GM12891 (cell line): ENCODE measurements at regions not wholly inside any gene's neighbourhood (a gene's known extent, or its start where the extent isn't known, plus 50 kb on each side); places are given as distances from the start of the nearest gene placed in this dataset.

ENCODE experiments used
- DNase-seq: peaks from one replicate; pipeline ENCODE4 v3.0.0; 2011; ENCODE audit warnings: low spot score; ENCODE audit not compliant: insufficient read length
- FAIRE-seq: peaks from 2 replicates; lab custom pipeline; 2011; peaks lifted over from hg19 to GRCh38; lab: Jason Lieb, UNC
- PAX5 ChIP-seq: IDR thresholded peaks from 2 replicates; pipeline ENCODE4 v1.6.1; 2011; ENCODE audit warnings: low read length, moderate library complexity, mild to moderate bottlenecking; ENCODE audit not compliant: insufficient read depth, severe bottlenecking
- POLR2A ChIP-seq: IDR thresholded peaks from 2 replicates; pipeline ENCODE4 v1.6.1; 2011; ENCODE audit warnings: low read depth, low read length, control low read depth
- POLR2AphosphoS5 ChIP-seq: IDR thresholded peaks from 2 replicates; pipeline ENCODE4 v1.6.1; 2011; ENCODE audit warnings: low read depth, low read length, control low read depth
- POU2F2 ChIP-seq: IDR thresholded peaks from 2 replicates; pipeline ENCODE4 v1.6.1; 2011; ENCODE audit warnings: low read depth, mild to moderate bottlenecking, control low read depth, low read length, moderate library complexity
- SPI1 ChIP-seq: IDR thresholded peaks from 2 replicates; pipeline ENCODE4 v1.6.1; 2011; ENCODE audit warnings: low read depth, low read length, control low read depth
- TAF1 ChIP-seq: IDR thresholded peaks from 2 replicates; pipeline ENCODE4 v1.6.1; 2011; ENCODE audit warnings: low read depth, low read length, control low read depth

GRCh38 chr10:105718207-105718995 lies 1077.3 kb downstream of the SORCS3 start:
- no peak for DNase-seq
- no peak for FAIRE-seq
- TF ChIP-seq POLR2A (no peak), POU2F2 (no peak), SPI1 (peak; percentile 71), PAX5 (no peak)

GRCh38 chr10:105714728-105715127 lies 1073.6 kb downstream of the SORCS3 start:
- FAIRE-seq, result no peak

GRCh38 chr10:105707603-105708002 lies 1066.5 kb downstream of the SORCS3 start:
- no peak for DNase-seq
- no peak for FAIRE-seq
- no peak for TF ChIP-seq POLR2A
- TF ChIP-seq PAX5, result no peak
- TF ChIP-seq TAF1, result no peak
- no peak for TF ChIP-seq SPI1
- TF ChIP-seq POU2F2, result no peak
- no peak for TF ChIP-seq POLR2AphosphoS5

More at GRCh38 chr10:105714728-105715127, 1073.6 kb downstream of the SORCS3 start:
- no peak for DNase-seq
- no peak for TF ChIP-seq POLR2A
- TF ChIP-seq SPI1, result no peak
- no peak for TF ChIP-seq PAX5
- no peak for TF ChIP-seq POLR2AphosphoS5
- TF ChIP-seq TAF1, result no peak
- no peak for TF ChIP-seq POU2F2

DNA sequence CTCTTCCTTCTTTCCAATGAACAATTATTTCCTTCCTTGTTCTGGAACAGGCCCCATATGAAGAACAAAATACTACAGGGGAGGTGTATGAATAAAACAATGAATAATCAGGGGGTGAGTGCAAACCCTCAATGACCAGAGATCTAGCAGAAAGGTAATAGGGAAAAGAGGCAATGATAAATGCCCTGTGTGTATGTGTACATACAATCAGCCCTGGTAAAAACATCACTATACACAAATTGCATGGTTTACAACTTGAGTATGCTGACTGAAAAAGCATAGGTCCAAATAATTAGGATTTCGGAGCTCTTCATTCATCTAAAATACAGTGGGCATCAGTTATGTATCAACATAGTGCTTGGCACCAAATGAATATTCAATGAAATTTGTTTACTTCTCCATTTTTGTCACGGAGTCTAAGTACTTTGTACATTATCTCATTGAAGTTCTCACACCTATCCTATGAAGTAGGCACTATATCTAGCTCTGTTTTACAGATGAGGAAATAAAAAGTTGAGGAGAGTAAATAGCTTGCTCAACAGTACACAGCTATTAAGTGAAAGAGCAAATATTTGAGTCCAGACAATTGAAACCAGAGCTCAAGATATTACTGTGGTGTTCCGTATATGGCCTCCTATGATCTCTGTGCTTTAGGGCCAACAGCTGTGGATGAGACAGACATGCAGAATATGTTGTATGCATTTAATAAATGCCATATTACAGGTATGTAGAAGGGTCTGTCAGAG lies 1065.4 kb downstream of the SORCS3 start:
- no peak for TF ChIP-seq TAF1
- DNase-seq, result no peak
- no peak for FAIRE-seq

DNA sequence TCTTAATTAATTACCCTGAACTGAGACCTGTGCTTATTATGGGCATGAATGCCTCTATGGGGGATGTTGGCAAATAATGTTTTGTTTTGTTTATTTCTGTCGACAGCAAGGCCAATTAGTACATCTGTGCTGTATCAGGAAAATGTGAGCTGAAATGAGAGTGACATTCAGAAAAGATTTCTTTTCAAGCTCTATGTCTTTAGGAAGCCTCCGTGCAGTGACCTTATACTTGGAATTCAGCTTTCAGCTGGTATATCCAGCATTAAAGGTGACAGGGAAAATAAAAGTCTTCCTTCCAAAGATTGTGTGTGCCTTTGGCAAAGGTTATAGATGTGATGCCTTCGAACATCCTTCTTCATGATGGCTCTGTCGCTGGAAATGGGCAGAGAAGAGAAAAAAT lies 1061.1 kb downstream of the SORCS3 start:
- FAIRE-seq (no peak), DNase-seq (no peak)
- TF ChIP-seq SPI1, result no peak
- TF ChIP-seq POLR2AphosphoS5, result no peak

DNA sequence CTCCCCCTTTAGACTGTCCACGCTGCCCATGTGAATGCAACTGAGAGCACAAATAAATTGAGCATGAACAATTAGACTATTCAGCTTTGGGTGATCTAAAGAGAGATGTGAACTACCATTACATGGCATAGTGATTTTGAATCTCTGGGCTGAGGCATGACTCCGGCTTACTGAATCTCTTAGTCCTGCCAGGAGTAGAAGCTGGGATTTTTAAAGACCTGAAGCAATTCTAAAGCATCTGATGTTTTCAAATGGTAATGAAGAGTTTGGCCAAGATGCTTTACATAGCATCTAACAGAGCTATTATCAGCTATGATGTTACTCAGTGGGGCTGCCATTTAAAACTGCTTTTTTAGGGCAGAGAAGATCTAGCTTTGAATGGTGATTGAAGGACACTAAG lies 1059.1 kb downstream of the SORCS3 start:
- DNase-seq, result no peak
- no peak for FAIRE-seq

DNA sequence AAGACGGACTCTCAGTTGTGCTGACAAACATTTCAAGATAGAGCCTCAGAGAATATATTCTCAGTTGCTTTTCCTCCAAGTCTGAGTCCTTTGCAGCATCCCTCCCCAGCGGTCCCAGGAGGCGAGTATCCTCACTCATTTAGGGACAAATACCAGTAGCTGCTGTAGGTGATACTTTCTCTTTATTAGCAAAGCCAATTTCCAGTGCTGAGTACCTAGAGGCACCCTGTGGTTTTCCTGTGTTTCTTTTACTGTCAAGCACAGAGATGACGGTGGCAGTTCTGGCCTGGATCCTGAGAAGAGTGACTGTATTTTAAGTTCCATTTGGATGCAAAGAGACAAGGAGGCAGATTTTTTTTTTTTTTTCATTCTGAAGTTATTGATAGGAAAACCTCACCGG lies 1058.4 kb downstream of the SORCS3 start:
- DNase-seq, result no peak
- TF ChIP-seq POLR2AphosphoS5 (no peak), POU2F2 (no peak), TAF1 (no peak), SPI1 (no peak)
- FAIRE-seq, result no peak

More for the DNA sequence above, 1059.1 kb downstream of the SORCS3 start:
- TF ChIP-seq PAX5 (no peak), POLR2AphosphoS5 (no peak), TAF1 (no peak), POU2F2 (no peak), POLR2A (no peak)

DNA sequence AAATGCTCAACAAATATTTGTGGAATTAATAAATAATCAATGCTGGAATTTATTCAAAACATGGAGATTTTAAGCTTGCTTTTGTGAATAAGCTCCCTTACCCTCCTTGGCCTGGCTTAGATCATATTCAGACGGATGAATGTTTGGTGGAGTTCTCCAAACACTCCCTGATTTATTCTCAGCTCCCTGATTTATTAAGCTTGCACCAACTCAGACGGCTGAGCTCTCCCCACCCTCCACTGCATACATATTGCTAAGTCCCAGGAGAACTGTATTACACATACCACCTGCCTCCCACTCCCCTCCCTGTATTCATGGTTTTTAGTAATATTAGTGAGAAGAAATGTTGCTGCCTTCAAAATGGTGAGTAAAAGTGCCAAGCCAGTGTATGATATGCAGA lies 1057.5 kb downstream of the SORCS3 start:
- no peak for DNase-seq
- FAIRE-seq, result no peak
- TF ChIP-seq TAF1, result no peak
- TF ChIP-seq PAX5, result no peak
- no peak for TF ChIP-seq POLR2AphosphoS5
- TF ChIP-seq SPI1, result no peak
- TF ChIP-seq POLR2A, result no peak
- no peak for TF ChIP-seq POU2F2

- no peak for FAIRE-seq
- DNase-seq, result no peak
- TF ChIP-seq SPI1, result no peak
- no peak for TF ChIP-seq POLR2A
- TF ChIP-seq PAX5, result no peak
- no peak for TF ChIP-seq POLR2AphosphoS5
- TF ChIP-seq TAF1, result no peak
- TF ChIP-seq POU2F2, result no peak
These were observed 1056.2 kb downstream of the SORCS3 start for GRCh38 chr10:105697290-105697780.

DNA sequence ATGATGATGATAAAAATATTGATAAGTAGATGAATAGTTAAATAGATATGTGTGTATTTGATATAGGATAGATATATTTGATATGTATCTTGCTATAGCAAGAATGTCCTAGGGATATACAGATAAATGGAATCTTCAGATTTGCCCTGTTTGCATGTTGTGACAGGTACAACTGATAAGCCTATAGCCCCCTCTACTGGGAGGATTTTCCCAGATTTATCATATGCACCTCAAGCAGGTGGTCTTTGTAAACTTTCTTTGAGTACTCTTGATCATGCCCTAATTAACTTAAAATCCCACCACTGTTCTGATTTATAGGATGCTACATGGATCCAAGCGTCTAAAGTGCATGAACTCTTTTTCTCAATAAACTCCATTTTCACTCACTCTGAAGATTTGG lies 1050.7 kb downstream of the SORCS3 start:
- TF ChIP-seq PAX5, result no peak
- TF ChIP-seq POU2F2, result no peak
- no peak for TF ChIP-seq POLR2A
- no peak for TF ChIP-seq TAF1
- TF ChIP-seq POLR2AphosphoS5, result no peak
- no peak for TF ChIP-seq SPI1
- FAIRE-seq, result no peak
- no peak for DNase-seq
